HG03469 (cell line): ENCODE measurements at regions not wholly inside any gene's neighbourhood (a gene's known extent, or its start where the extent isn't known, plus 50 kb on each side); places are given as distances from the start of the nearest gene placed in this dataset.
"Not testable (repeated sequence)": the region's sequence is repeated elsewhere in the genome, so short reads cannot be mapped to it uniquely, and the experiment has no call there.

Experiments
- ATAC-seq: cut with Tn5 transposase; IDR thresholded peaks from one replicate; pipeline ENCODE4 v1.9.1; 2021; ENCODE audit warnings: mild to moderate bottlenecking, moderate library complexity, moderate number of reproducible peaks; ENCODE audit not compliant: unreplicated experiment

- ATAC-seq = no peak
Observed at GRCh38 chr6:14288910-14289309, 171.3 kb downstream of the CD83 start.

GRCh38 chr6:14290041-14290771 lies 172.6 kb downstream of the CD83 start:
- no peak for ATAC-seq

- no peak for ATAC-seq
Observed at GRCh38 chr6:14290772-14291330, 173.3 kb downstream of the CD83 start.

- no peak for ATAC-seq
Observed at GRCh38 chr6:14291331-14291730, 173.8 kb downstream of the CD83 start.

GRCh38 chr6:14292119-14292518 lies 174.5 kb downstream of the CD83 start:
- ATAC-seq = no peak

- ATAC-seq = no peak
Observed at GRCh38 chr6:14294270-14294951, 176.8 kb downstream of the CD83 start.

DNA sequence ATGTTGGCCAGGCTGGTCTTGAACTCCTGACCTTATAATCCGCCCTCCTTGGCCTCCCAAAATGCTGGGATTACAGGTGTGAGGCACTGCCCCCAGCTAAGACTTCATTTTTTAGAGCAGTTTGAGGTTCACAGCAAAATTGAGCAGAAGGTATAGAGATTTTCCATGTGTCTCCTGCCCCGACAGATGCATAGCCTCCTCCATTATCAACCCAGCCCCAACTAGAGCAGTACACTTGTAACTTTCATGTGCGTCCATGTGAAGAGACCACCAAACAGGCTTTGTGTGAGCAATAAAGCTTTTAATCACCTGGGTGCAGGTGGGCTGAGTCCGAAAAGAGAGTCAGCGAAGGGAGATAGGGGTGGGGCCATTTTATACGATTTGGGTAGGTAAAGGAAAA lies 179.1 kb downstream of the CD83 start:
- ATAC-seq = not testable (repeated sequence)

DNA sequence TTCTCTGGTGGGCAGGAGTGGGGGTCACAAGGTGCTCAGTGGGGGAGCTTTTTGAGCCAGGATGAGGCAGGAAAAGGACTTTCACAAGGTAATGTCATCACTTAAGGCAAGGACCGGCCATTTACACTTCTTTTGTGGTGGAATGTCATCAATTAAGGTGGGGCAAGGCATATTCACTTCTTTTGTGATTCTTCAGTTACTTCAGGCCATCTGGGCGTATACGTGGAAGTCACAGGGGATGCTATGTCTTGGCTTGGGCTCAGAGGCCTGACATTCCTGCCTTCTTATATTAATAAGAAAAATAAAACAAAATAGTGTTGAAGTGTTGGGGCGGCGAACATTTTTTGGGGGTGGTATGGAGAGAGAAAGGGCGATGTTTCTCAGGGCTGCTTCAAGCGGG lies 179.5 kb downstream of the CD83 start:
- ATAC-seq = not testable (repeated sequence)

- not testable (repeated sequence) for ATAC-seq
Observed at GRCh38 chr6:14300189-14300588, 182.6 kb downstream of the CD83 start.

GRCh38 chr6:14300721-14301120 lies 183.1 kb downstream of the CD83 start:
- ATAC-seq = not testable (repeated sequence)

GRCh38 chr6:14301477-14301876 lies 183.9 kb downstream of the CD83 start:
- ATAC-seq = not testable (repeated sequence)

GRCh38 chr6:14305131-14305530 lies 187.6 kb downstream of the CD83 start:
- no peak for ATAC-seq

DNA sequence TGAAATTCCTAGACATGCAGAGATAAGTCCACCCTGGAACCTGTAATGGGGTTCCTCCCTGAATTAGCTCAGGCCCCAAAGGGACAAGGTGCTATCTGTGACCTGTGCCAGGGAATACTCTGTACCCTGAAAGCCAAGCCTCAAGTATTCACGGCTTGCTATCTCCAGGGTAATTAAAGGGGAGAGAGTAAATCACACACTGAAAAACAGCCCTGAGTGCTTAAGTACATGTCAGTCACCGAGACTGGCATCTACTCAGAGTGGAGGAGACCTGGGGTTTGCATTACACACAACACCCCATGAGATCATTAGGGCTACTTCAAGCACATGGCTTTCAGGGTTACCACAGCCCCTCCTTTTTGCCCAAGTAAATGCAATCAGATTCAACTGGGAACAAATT lies 188.1 kb downstream of the CD83 start:
- ATAC-seq = no peak

GRCh38 chr6:14306151-14306906 lies 188.8 kb downstream of the CD83 start:
- no peak for ATAC-seq

GRCh38 chr6:14309516-14309915 lies 191.9 kb downstream of the CD83 start:
- no peak for ATAC-seq

- ATAC-seq = no peak
Observed at GRCh38 chr6:14309951-14310445, 192.4 kb downstream of the CD83 start.

GRCh38 chr6:14310960-14311359 lies 193.4 kb downstream of the CD83 start:
- ATAC-seq = no peak

DNA sequence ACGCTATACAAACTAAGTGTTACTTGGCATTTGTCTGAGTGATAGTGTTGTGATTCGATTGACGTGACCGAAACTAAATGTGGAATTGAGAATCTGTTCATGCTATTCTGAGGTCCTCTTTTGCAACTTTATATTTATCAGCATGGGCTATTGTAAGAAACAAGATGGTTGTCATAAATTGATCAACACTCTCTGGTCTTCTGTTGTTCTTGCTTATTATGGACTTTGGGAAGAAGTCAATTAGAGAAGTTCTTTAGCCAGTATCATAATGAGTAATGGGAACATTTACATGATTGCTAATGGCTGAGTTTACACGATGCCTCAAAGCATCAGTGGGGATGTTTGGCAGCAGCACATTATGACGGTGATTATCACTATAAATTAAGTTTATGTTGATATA lies 195.0 kb downstream of the CD83 start:
- ATAC-seq = no peak

- no peak for ATAC-seq
Observed at GRCh38 chr6:14313248-14313647, 195.7 kb downstream of the CD83 start.

DNA sequence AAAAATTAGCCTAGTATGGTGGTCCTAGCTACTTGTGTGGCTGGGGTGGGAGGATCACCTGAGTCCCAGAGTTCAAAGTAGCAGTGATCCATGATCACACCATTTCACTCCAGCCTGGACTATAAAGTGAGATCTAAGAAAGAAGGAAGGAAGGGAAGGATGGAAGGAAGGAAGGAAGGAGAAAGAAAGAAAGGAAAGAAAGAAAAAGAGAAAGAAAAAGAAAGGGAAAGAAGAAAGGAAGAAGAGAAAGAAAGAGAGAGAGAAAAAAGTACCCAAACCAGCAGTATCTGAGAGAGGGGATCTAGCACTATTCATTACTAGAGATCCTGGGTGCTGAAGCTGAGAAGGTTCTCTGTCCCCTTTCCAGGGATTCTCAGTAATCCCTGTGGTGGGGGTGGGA lies 197.8 kb downstream of the CD83 start:
- ATAC-seq = no peak

- ATAC-seq = no peak
Observed at GRCh38 chr6:14316651-14317386, 199.2 kb downstream of the CD83 start.
